SU-DHL-6 (cell line): ENCODE measurements at regions not wholly inside any gene's neighbourhood (a gene's known extent, or its start where the extent isn't known, plus 50 kb on each side); places are given as distances from the start of the nearest gene placed in this dataset.

Experiments used
- H2AFZ ChIP-seq: fragments of 200-600 bp; sonication (generic); 2 replicates; pipeline ENCODE4 v1.6.1; 2014; ENCODE audit warnings: low read depth, mild to moderate bottlenecking, moderate library complexity, mixed read lengths, antibody characterized with exemption, low read length; ENCODE audit not compliant: severe bottlenecking
- H3F3A ChIP-seq: fragments of 200-600 bp; shearing (Covaris generic); 2 replicates; pipeline ENCODE4 v1.6.0; 2016; ENCODE audit warnings: antibody characterized with exemption, mild to moderate bottlenecking; ENCODE audit not compliant: insufficient read depth
- H3K27ac ChIP-seq: fragments of 200-600 bp; sonication (generic); 2 replicates; pipeline ENCODE4 v1.5.1; 2016; ENCODE audit warnings: low read depth, mild to moderate bottlenecking, low read length, moderate library complexity, mixed read lengths
- H3K27me3 ChIP-seq: fragments of 200-600 bp; sonication (generic), shearing (Covaris generic); 2 replicates; pipeline ENCODE4 v1.6.0; 2014; ENCODE audit warnings: mild to moderate bottlenecking, low read length
- H3K36me3 ChIP-seq: fragments of 200-600 bp; sonication (generic); 2 replicates; pipeline ENCODE4 v1.6.1; 2014; ENCODE audit warnings: mild to moderate bottlenecking, low read length, mixed read lengths
- H3K4me2 ChIP-seq: fragments of 300-600, 200-600 bp; shearing (Covaris generic), sonication (generic); 2 replicates; pipeline ENCODE4 v1.6.0; 2014; ENCODE audit warnings: low read length, low read depth, mild to moderate bottlenecking; ENCODE audit not compliant: poor library complexity, severe bottlenecking
- H3K4me3 ChIP-seq: fragments of 200-600 bp; sonication (generic); 2 replicates; pipeline ENCODE4 v1.5.1; 2014; ENCODE audit warnings: antibody characterized with exemption, low read length, mild to moderate bottlenecking, mixed read lengths; ENCODE audit not compliant: insufficient read depth, poor library complexity, severe bottlenecking
- H3K79me2 ChIP-seq: fragments of 200-600 bp; sonication (generic); 2 replicates; pipeline ENCODE4 v1.6.1; 2014; ENCODE audit warnings: mild to moderate bottlenecking, low read length, moderate library complexity; ENCODE audit not compliant: insufficient read depth
- H3K9ac ChIP-seq: fragments of 200-600 bp; sonication (generic); 2 replicates; pipeline ENCODE4 v1.7.0; 2014; ENCODE audit warnings: mild to moderate bottlenecking, low read length
- H3K9me2 ChIP-seq: fragments of 200-600 bp; sonication (generic); replicated peaks from 2 replicates; pipeline ENCODE4 v1.6.1; 2014; ENCODE audit warnings: low read length; ENCODE audit not compliant: insufficient read depth
- H3K9me3 ChIP-seq: fragments of 200-600 bp; sonication (generic); 2 replicates; pipeline ENCODE4 v1.6.1; 2014; ENCODE audit warnings: low read length, mixed read lengths; ENCODE audit not compliant: insufficient read depth
- H4K20me1 ChIP-seq: fragments of 200-600 bp; sonication (generic); 2 replicates; pipeline ENCODE4 v1.6.1; 2014; ENCODE audit warnings: low read depth, mild to moderate bottlenecking, antibody characterized with exemption, low read length, moderate library complexity, mixed read lengths
- EZH2phosphoT487 ChIP-seq: fragments of 200-600 bp; sonication (generic), shearing (Covaris generic); conservative IDR thresholded peaks from 2 replicates; pipeline ENCODE4 v1.6.1; 2018; ENCODE audit warnings: mild to moderate bottlenecking, antibody characterized with exemption, low read length, moderate library complexity, mixed read lengths
- TF ChIP-seq, protein P1 (sequence below): fragments of 200-600 bp; sonication (generic); IDR thresholded peaks from one replicate; pipeline ENCODE4 v1.5.1; 2017; ENCODE audit warnings: antibody characterized with exemption, mild to moderate bottlenecking, low read length, moderate library complexity; ENCODE audit not compliant: insufficient read depth, poor library complexity, severe bottlenecking

DNA sequence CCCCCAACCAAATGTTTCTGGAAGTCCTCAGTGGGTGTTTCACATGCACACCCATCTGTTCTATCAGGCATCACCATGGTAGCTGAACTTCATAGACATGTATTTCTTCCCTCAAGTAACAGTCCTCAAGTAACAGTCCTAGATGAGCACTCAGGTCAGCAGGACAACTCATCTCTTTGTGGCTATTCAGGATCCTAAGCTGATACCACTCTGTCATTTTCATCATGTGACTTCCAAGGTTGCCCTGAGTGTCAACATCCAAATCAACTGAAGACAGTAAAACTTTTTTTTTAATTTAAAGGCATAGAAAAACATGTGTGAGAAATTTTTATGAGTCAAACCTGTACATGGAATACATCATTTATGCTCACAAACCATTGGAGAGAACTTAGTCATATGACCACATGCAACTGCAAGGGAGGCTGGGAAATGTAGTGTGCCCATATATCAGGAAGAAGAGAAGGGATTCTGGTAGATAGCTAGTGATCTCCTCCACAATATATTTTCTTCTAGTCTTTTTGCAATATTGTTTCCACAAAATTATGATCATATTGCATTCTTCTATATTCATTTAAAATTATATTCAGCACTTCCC, 64.2 kb upstream of the FST start:
- H3K27ac ChIP-seq = no peak overlapping the region

DNA sequence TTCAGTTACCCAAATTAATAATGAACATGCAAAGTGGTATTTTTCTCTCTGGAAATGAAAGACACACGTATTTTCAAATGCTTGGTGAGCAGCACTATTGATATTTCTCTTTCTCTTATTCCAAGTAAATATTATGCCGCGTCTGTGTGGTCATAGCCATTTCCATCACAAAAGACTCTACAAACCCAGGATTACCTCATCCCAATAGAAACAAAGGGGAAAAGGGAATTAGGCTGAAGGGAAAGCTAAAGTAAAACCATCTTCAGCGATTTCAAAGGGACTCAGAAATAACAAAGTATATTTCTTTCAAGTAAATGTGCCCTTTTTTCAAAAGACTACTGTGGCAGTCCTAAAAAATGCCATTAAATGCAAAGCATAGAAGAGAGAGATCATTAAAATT, 62.0 kb upstream of the FST start:
- Histone ChIP-seq H2AFZ (no peak overlapping the region), H3K79me2 (no peaks in the 10 kb centered on the region), H3K27ac (no peak overlapping the region), H3K27me3 (no peaks in the 10 kb centered on the region), H4K20me1 (no peaks in the 10 kb centered on the region), H3K36me3 (no peaks in the 10 kb centered on the region), H3K4me2 (no peak overlapping the region), H3K9me3 (no peaks in the 10 kb centered on the region), H3K4me3 (no peak overlapping the region), H3K9ac (no peak overlapping the region), H3K9me2 (no peaks in the 10 kb centered on the region), H3F3A (no peaks in the 10 kb centered on the region)
- TF ChIP-seq EZH2phosphoT487 = no peak
- TF ChIP-seq, protein P1, sequence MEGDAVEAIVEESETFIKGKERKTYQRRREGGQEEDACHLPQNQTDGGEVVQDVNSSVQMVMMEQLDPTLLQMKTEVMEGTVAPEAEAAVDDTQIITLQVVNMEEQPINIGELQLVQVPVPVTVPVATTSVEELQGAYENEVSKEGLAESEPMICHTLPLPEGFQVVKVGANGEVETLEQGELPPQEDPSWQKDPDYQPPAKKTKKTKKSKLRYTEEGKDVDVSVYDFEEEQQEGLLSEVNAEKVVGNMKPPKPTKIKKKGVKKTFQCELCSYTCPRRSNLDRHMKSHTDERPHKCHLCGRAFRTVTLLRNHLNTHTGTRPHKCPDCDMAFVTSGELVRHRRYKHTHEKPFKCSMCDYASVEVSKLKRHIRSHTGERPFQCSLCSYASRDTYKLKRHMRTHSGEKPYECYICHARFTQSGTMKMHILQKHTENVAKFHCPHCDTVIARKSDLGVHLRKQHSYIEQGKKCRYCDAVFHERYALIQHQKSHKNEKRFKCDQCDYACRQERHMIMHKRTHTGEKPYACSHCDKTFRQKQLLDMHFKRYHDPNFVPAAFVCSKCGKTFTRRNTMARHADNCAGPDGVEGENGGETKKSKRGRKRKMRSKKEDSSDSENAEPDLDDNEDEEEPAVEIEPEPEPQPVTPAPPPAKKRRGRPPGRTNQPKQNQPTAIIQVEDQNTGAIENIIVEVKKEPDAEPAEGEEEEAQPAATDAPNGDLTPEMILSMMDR = no peak

More for the DNA sequence above, 64.2 kb upstream of the FST start:
- Histone ChIP-seq H3K79me2 (no peaks in the 10 kb centered on the region), H2AFZ (no peak overlapping the region), H3F3A (no peaks in the 10 kb centered on the region), H3K4me3 (no peak overlapping the region), H3K9ac (no peak overlapping the region), H3K4me2 (no peak overlapping the region), H4K20me1 (no peaks in the 10 kb centered on the region), H3K9me3 (no peaks in the 10 kb centered on the region), H3K36me3 (no peaks in the 10 kb centered on the region), H3K27me3 (no peaks in the 10 kb centered on the region), H3K9me2 (no peaks in the 10 kb centered on the region)
- TF ChIP-seq EZH2phosphoT487 = no peak
- TF ChIP-seq, protein P1 = no peak

DNA sequence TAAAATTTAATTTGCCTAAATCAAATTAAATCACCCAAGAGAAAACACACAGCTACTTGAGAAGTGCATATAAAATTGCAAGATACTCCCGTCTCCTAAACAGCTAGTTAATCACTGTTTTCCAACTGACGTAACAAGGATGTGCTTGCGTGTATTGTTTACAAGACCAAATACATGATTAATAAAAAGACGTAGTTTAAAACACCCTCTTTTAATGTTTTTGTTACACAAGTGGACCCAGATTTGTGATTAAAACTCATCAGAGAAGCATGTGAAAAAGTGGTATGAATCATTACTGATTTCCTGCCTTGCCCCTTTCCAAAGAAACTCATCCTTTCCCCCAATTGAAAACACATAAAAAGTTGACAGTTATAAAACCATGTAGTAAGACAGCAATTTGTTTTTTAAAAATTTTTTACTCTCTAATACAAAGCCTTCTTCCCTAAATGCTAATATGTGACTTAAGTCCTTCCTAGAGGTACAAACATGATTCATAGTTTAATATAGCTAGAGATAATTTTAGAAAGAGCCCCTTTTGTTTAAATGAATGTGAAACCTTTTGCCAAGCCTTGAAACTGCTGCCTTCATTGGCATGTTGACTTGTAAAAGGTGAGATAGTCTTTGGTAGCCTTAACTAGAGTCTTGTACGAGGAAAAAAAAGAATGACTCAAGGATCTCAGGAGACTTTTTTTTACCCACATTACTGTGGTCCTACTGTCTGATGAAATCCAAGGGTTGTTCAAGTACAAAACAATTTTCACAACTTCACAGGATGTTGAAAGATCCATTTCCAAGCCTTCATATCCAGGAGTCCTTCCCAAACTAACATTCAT, 61.4 kb upstream of the FST start:
- Histone ChIP-seq H3K9ac (no peak overlapping the region), H3K79me2 (no peaks in the 10 kb centered on the region), H3K4me2 (no peak overlapping the region), H3K9me2 (no peaks in the 10 kb centered on the region), H3K27me3 (no peaks in the 10 kb centered on the region), H4K20me1 (no peaks in the 10 kb centered on the region), H3K9me3 (no peaks in the 10 kb centered on the region), H3K36me3 (no peaks in the 10 kb centered on the region), H3K4me3 (no peak overlapping the region), H2AFZ (no peak overlapping the region), H3K27ac (no peak overlapping the region), H3F3A (no peaks in the 10 kb centered on the region)
- TF ChIP-seq EZH2phosphoT487 = no peak
- TF ChIP-seq, protein P1 = no peak
